Testis (tissue), 2 donors: ENCODE measurements at regions not wholly inside any gene's neighbourhood (a gene's known extent, or its start where the extent isn't known, plus 50 kb on each side); places are given as distances from the start of the nearest gene placed in this dataset.

Experiments used
- CTCF ChIP-seq, 3 experiments: fragments of 450-650 bp in 2 of 3; fragments of 200-600 bp in 1 of 3; sonication (generic) in 1 of 3; IDR thresholded peaks; one replicate each; pipeline ENCODE4 v1.5.1; 2016 to 2019; ENCODE audit warnings: antibody characterized with exemption in 3 of 3, mild to moderate bottlenecking in 2 of 3, moderate library complexity in 1 of 3
- POLR2A ChIP-seq: fragments of 450-650 bp; IDR thresholded peaks from one replicate; pipeline ENCODE4 v1.6.1; 2017; ENCODE audit warnings: antibody characterized with exemption, mild to moderate bottlenecking, moderate library complexity

- no peak for TF ChIP-seq CTCF (IDR thresholded peaks at IDR 0.05)
- TF ChIP-seq POLR2A, result no peak
Measured at GRCh38 chr2:121063471-121063870, 221.5 kb downstream of the TFCP2L1 start.
